Activated CD4-positive, alpha-beta T cell treated with anti-CD3 and anti-CD28 coated beads for 48 hours (primary cell): ENCODE measurements at regions not wholly inside any gene's neighbourhood (a gene's known extent, or its start where the extent isn't known, plus 50 kb on each side); places are given as distances from the start of the nearest gene placed in this dataset.

Experiments used
- DNase-seq: peaks from one replicate; pipeline ENCODE4 v3.0.0-alpha.2; 2020

DNA sequence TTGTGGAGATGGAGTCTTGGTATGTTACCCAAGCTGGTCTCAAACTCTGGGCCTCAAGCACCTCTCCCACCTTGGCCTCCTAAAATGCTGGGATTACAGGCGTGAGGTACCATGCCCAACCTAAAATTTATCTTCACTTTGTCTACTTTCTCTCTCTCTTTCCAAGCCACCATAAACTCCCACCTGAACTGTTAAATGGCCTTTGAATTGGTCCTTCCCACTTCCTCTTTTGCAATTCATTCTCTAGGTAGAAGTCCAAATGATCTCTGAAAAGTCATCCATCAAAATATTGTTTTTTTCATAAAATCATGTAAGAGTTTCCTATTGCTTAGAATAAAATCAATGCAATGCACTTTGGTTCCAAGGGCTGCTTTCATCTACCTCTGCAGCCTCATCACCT is 90.1 kb upstream of the CELF2 start:
- no peak for DNase-seq

DNA sequence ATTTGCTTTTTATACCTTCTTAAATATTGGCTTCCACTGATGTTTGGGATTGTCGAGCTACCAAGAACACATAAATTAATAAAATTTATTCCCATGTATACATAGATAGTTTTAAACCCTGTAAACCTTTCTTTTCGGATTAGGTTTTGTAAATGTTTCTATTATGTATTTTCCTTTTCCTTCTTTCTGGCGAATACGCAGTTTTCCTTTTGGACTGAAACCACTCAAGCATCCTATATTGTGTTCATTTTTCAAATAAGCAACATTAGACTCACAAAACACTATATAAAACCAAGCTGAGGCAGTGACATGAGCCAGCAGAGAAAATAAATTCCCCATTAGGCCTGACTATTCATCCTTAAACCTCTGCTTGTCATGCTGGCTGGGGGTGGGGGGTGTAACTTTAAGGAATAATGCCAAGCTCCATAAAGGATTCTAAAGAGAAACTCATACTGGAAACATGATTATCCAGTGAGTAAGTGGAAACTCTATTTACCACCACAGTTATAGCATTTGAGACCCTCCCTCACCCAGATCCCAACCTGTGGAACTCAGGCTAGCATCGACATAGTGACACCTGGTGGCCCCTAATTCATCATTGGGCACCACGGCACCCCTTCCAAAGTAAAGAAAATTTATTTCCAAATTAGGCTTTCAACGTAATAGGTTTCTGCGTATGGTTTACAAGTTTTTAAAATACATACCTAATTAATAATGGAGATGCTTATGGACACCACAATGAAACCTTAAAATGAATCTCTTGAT is 86.5 kb upstream of the CELF2 start:
- DNase-seq = no peak

DNA sequence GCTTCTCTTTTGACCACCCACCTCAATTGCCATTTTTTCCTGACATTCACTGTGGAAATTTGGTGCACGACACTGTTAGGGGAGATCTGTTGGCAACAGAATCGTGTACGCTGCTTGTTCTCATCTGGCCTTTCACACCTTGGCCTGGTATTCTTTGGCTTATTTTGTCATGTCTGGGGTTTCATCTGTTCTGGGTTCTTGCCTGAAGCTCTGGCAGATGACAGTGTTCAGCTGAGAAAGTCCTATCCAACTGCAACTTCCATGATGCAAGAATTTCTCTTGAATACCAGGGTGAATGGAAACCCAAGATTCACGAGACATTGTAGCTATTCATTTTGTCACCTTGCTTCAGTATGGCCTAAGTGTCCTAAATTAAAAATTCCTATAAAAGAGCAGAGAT is 82.6 kb upstream of the CELF2 start:
- no peak for DNase-seq

DNA sequence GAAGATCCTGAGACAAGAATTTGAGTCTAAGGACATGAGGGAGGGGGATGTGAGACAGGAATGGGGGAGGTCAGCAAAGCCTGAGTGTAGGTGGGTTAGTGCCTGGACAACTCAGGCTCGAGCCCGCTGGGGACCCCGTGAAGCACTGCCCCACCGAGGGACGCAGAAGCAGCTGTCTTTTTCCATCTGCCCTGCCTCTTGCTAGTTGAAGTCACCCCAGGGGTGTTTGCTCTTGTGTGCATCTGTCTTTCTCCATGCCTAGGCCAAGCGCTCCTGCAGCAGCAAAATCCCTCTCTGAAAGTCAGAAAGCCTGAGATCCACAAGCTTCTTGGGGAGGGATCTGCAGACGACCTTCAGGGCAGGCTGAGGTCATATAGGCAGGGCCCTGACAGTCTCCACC is 79.0 kb upstream of the CELF2 start:
- no peak for DNase-seq

DNA sequence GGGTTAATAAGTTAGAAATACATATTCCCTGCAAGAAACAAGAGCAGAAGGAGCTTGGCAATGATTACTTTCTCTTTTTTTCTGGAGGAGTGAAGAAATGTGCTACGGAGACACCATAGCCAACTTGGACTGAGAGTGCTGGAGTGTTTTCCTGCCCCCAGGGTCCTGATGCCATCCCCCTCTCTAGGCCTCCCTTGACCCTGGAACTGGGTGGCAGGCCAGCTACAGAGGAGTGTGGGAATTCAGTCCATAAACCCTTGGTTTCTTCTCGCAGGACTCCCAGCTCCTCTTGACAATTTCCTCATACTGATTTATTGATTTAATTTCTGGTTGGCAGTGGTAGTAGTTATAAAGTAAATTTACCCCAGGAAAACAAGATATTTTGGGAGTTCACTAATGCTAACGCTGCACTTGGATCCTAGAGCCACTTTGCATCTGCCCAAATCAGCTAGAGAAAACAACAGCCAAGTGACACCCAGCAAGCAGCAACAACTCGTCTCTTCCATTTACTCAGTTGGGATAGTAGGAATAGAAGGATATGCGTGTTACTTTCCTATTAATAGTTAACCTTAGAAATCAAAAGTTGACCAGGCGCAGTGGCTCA is 76.4 kb upstream of the CELF2 start:
- no peak for DNase-seq

DNA sequence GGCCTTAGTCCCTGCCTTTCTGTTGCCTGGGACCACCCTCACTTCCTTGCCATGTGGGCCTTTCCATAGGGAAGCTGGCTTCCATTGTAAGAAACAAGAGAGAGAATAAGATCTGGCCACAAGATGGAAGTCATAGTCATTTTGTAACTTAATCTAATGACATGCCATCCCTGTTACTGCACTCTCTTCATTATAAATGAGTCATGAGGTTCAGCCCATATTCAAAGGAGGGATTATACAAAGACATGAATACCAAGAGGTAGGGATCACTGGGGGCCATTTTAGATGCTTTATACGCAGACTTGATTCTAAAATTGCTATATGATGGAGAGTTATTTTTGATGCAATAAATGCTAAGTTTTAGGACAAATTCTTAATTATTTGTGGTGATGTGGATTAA is 75.2 kb upstream of the CELF2 start:
- DNase-seq = no peak

DNA sequence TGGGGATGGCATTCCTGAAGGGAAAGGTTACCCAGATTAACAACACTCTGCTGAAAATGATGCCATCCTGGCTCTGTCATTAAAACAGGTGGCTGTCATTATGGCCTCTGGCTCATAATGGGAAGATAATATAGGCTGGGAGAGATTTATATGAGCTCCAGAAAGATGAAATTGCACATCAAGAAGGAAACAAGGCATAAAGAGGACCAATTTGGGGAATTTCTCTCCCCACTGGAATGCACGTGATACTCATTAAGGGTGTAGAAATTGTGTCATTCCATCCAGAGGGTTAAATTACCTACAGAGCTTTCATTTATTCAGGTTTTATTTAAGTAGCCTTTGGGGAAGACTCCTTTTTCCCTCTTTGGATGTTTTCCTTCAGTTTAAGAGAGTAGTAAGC is 71.6 kb upstream of the CELF2 start:
- no peak for DNase-seq

DNA sequence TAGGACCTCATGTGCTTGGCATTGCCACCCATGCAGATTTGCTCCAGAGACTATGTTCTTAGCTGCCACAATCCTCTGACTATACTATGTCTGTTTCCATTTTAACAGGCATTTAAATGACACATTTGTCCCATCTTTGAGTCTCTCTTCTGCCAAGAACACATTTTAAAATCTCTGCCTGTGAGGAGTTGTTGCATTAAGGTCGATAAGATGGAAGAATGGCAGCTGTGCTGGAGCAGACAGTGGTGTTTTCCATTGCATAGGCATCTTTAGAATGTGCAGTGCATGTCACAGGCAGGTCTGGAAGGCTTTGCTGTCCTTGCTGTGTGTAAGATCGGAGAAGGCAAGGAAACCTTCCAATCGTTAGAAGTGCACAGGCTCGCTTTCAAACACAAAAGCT is 70.9 kb upstream of the CELF2 start:
- DNase-seq = no peak

DNA sequence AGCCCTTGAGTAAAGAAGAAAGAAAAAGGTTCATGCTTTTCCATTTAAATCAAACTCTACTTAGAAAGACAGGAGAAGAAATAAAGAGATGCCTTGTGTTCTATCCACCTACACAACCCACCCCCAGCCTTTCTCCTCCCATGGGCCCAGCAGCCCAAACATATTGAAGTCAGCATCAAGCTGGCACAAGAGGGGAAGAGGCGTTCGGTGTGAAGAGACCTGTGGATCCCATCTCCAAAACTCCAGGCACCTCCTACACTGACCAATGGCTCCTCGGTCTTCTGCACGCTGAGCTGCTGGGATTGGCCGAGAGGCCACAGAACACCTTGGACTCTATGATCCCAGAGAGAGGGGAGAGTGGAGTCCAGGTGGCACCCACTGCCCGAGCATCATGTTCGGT is 66.0 kb upstream of the CELF2 start:
- DNase-seq = no peak

DNA sequence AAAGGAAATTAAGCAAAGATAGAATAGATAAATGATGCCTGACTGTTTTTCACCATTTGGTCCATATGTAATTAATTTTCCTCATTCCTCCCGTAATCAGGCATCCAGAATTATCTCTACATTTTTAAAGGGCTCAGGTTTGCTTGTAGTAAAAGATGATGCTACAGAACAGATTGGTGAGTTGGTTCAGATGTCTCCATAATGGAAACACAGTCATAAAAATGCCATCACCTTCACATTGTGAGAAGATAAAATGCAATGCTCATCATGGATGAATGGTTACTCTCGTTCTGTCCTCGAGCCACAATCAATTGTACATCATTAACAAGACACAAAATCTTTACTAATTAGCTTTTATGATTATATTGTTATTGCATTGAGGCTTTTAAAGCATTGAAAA is 64.9 kb upstream of the CELF2 start:
- DNase-seq = no peak

DNA sequence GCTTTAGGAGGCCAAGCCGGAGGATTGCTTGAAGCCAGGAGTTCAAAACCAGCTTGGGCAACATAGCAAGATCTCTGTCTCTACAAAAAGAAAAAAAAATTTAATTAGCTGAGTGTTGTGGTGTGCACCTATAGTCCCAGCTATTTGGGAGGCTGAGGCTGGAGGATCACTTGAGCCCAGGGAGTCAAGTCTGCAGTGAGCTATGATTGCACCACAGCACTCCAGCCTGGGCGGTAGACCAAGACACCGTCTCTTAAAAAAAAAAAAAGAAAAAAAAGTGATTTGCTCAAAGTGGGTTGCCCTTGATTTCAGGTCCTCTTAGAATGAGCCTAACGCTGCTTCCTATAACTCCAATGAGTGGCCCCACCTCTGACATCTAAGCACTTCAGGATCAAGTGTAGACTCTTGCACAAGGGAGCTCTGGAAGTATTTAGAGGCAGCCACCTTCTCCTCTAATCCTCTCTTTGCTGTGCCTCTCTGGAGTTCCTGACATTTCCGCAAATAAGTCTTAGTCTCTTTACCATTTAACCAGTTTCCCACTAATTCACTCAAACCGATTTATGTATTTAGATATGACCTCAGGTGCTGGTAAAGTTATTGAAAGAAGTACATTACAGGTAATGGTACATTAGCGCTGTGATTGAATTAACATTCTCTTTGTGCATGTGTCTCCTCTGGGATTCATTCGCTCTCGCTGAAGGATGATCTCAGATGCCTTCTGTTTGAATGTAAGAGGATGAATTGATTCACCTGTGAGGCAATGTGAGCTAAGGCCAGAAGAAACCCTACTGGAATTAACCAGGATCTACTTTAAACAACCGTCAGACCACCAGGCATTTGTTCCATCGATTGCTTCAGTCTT is 60.8 kb upstream of the CELF2 start:
- DNase-seq = no peak

DNA sequence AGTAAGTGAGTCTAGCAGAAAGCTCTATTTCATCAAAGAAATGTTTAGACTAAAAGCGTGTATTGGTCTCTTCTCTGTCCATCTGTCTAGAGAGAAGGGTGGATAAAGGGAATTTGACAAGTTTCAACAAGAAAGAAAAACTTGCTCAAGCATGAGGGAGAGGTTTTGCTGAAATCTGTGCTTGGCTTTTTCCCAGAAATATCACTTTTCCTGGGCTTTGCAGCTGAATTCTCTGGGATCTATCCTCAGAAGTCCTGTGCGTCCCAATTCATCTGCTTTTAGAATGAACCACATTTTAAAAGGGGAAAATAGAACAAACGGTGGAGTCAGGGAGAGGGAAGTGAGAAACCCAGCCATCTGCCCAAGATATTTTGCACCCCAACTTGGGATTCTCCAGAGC is 59.6 kb upstream of the CELF2 start:
- DNase-seq = no peak

DNA sequence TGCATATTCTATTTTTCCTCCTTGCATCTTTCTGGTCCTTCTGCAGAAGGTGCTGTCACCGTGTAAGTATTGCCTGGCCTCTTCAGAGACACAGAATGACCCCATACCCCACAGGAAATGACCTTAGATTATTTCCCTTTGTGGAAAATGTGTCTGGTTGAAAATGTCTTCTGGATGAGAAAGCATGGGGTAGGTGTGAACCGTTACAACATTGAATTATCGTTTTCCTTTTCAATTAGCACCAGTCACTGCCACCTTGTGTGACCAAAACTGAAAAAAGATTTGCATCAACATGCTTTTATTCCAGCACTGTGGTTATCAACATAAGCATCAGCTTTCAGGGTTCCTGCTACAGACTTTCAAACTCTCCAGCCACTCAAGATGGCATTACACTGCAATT is 58.0 kb upstream of the CELF2 start:
- no peak for DNase-seq

DNA sequence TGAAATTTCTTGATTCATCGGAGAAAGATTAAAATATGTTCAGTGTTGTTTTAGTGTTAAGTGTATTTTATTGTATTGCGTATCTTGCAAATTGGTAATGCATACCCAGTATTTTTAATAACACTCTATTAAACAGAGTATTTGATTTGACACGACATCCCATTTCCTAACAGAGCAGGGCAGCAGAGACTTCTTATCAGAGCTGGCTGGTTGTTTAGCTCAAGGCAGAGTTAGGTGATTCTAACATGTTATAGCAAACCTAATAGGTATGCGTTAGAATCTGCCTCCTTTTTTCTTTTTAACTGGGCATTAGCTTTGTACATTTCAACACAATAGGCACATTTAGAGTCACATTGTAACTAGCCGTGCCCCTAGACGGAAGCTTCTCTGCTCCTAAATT is 57.1 kb upstream of the CELF2 start:
- DNase-seq = no peak

DNA sequence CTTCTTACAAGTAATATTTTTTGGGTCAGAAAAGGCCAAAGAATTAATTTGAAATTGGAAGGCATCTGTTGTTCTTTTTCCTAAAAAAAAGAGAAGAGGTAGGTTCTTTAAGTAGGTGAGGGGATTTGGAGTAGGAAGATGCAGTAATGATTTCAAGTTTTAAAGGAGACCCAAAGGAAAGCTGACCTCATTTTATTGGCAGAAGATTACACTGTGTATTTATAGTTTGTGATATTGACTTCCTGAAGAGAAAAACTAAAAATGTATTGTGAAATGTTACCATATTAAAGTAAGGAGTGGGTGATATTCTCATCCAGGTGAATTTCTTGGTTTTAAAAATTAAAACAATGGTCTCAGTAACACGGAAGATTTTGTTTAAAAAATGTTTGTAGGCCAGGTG is 56.6 kb upstream of the CELF2 start:
- no peak for DNase-seq

DNA sequence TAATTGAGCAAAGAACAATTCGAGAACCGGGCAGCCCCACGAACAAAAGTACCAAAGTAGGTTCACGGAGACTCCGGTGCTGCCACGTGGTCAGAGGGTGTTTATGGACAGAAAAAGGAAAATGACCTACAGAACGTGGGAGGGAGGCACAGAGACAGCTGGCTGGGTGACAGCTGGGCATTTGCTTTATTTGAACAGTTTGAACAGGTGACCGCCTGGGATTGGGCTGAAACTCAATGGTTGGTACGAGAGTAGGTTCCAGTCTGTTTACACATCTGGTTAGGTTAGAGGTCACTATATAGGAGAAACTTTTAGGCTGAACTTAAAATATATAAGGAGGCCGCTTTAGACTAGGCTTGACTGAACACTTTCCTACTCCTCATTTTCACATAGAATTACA is 50.6 kb upstream of the CELF2 start:
- DNase-seq = no peak

DNA sequence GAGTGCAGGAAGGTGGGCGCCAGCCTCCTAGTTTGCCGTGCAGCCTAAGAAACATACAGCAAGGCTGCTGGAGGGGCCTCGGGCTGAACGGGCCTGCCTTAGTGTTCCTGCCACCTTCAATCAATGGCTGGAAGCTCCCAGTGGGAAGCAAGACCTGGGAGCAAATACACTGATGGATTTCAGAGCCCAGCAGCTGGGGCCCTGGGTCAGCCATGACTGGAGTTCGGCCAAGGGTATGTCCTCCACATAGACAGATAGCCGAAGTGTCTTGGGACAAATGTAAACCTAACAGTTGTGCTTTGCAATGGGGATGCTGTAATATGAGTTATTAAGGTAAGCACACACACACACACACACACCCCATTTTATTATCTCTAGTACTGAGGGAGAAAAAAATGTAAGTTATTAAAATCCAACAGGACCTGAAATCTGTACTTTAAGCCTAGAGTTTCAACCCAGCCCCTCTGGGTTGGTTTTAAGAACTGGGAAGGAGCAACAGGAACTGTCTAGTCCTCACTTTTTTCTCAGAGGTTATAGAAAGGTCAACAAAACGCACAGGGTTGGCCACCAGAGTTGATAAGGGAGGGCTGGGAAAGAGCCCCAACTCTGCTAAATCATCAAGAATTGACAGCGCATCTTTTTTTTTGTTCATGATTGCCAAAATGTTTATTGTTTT is 50.0 kb upstream of the CELF2 start:
- no peak for DNase-seq
